HG02678 (cell line): ENCODE measurements at regions not wholly inside any gene's neighbourhood (a gene's known extent, or its start where the extent isn't known, plus 50 kb on each side); places are given as distances from the start of the nearest gene placed in this dataset.

Experiments
- ATAC-seq: cut with Tn5 transposase; IDR thresholded peaks from one replicate; pipeline ENCODE4 v1.9.1; 2021; ENCODE audit warnings: mild to moderate bottlenecking, moderate library complexity; ENCODE audit not compliant: unreplicated experiment

- ATAC-seq = no peak
Observed at GRCh38 chr12:58131986-58132755, 190.8 kb downstream of the ATP23 start.

GRCh38 chr12:58138424-58138823 is 197.1 kb downstream of the ATP23 start:
- no peak for ATAC-seq

GRCh38 chr12:58139894-58140293 is 198.5 kb downstream of the ATP23 start:
- ATAC-seq = no peak

GRCh38 chr12:58140395-58140794 is 199.0 kb downstream of the ATP23 start:
- ATAC-seq = no peak

- ATAC-seq = no peak
Observed at GRCh38 chr12:58142991-58143390, 201.6 kb downstream of the ATP23 start.

GRCh38 chr12:58143498-58143995 is 202.2 kb downstream of the ATP23 start:
- ATAC-seq = no peak

GRCh38 chr12:58148405-58148804 is 207.0 kb downstream of the ATP23 start:
- ATAC-seq = no peak

- no peak for ATAC-seq
Observed at GRCh38 chr12:58148976-58149375, 207.6 kb downstream of the ATP23 start.

GRCh38 chr12:58154359-58154758 is 213.0 kb downstream of the ATP23 start:
- ATAC-seq = no peak

GRCh38 chr12:58156697-58157096 is 215.3 kb downstream of the ATP23 start:
- ATAC-seq = no peak

- ATAC-seq = no peak
Observed at GRCh38 chr12:58159941-58160340, 218.6 kb downstream of the ATP23 start.

- ATAC-seq = no peak
Observed at GRCh38 chr12:58161773-58162172, 220.4 kb downstream of the ATP23 start.

GRCh38 chr12:58163021-58163420 is 221.7 kb downstream of the ATP23 start:
- no peak for ATAC-seq

- no peak for ATAC-seq
Observed at GRCh38 chr12:58166643-58167042, 225.3 kb downstream of the ATP23 start.

GRCh38 chr12:58167622-58168021 is 226.3 kb downstream of the ATP23 start:
- ATAC-seq = no peak

- ATAC-seq = no peak
Observed at GRCh38 chr12:58169826-58170225, 228.5 kb downstream of the ATP23 start.

GRCh38 chr12:58171914-58172313 is 230.5 kb downstream of the ATP23 start:
- no peak for ATAC-seq

GRCh38 chr12:58172433-58173073 is 231.2 kb downstream of the ATP23 start:
- ATAC-seq = no peak

- ATAC-seq = no peak
Observed at GRCh38 chr12:58174316-58174715, 232.9 kb downstream of the ATP23 start.

GRCh38 chr12:58176296-58176869 is 235.0 kb downstream of the ATP23 start:
- ATAC-seq = peak; percentile 76

GRCh38 chr12:58177366-58177765 is 236.0 kb downstream of the ATP23 start:
- ATAC-seq = no peak

- ATAC-seq = no peak
Observed at GRCh38 chr12:58184212-58184611, 242.8 kb downstream of the ATP23 start.
